Activated CD4-positive, CD25-positive, alpha-beta regulatory T cell treated with anti-CD3 and anti-CD28 coated beads, Interleukin-2, amount 50 U/mL, for 24 hours (primary cell): ENCODE measurements at regions not wholly inside any gene's neighbourhood (a gene's known extent, or its start where the extent isn't known, plus 50 kb on each side); places are given as distances from the start of the nearest gene placed in this dataset.
"Not testable (repeated sequence)": the region's sequence is repeated elsewhere in the genome, so short reads cannot be mapped to it uniquely, and the experiment has no call there.

Experiments used
- ATAC-seq, 2 donors: fragments of 150-1000 bp; cut with Tn5 transposase; one replicate each; pipeline ENCODE4 v1.10.0; 2021; ENCODE audit warnings: mild to moderate bottlenecking in 1 of 2, moderate library complexity in 1 of 2

DNA sequence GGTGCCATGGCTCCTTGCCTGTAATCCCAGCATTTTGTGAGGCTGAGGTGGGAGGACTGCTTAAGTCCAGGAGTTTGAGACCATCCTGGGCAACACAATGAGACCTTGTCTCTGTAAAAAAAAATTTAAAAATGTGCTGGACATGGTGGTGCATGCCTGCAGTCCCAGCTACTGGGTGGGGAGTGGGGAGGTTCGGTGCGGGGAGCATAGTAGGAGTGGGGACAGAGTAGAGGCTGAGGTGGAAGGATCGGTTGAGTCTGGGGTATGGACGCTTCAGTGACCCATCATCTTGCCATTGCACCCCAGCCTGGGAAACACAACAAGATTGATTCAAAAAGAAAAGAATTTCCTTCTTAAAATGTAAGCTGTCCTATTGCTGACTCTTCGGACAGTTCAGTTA is 1490.0 kb upstream of the GBE1 start:
- no peak for ATAC-seq

DNA sequence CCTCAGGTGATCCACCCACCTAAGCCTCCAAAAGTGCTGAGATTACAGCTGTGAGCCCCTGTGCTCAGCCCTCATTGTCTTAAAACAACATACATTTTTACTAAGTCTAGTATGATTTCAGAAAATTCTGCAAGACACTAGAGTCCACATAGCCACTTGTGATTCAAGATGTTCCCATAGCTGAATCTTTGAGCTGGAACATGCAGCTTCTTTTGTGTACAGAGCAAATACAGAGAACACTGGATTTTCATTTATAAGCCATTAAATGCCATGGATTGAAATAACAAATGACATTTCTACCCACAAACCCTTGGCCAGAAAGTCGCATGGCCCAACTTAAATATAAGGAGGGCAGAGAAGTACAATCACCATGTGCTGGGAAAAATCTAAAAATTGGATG is 1489.2 kb upstream of the GBE1 start:
- ATAC-seq: no peak

DNA sequence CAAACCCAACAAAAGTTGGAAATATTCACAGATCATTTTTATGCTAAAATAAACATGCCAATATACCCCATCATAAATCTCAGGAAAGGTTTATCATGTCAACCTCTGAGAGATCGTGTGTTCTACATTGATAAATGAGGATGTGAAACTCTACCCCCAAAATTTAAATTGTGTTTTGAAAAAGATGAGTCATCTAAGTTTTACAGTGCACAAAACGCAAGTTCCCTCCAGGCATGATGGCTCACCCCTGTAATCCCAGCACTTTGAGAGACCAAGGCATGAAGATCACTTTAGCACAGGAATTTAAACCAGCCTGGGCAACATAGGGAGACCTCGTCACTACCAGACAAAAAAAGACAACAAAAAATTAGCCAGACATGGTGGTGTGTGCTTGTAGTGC is 1487.0 kb upstream of the GBE1 start:
- no peak for ATAC-seq

GRCh38 chr3:83235180-83235814 is 1473.9 kb upstream of the GBE1 start:
- ATAC-seq: no peak

GRCh38 chr3:83233715-83234114 is 1472.3 kb upstream of the GBE1 start:
- no peak for ATAC-seq

DNA sequence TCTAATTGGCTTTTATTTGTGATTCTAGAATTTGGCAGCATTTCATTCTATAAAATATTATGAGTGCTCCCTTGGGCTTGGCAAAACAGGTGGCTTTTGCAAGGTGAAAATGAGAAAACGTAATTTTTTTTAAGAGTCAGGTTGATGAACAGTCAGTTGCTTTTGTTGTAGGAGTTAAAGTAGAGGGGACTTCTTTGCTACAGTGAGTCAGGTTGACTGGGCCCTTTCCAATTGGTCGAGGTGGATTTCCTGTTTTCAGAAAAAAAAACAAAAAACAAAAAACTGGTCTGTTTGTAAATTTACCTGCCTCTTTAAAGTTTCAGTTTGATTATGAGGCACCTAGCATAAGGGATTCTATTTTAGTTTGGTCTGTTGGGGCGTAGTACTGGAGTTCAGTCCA is 1469.4 kb upstream of the GBE1 start:
- no peak for ATAC-seq

GRCh38 chr3:83230376-83230775 is 1468.9 kb upstream of the GBE1 start:
- no peak for ATAC-seq

- ATAC-seq: no peak
Observed at GRCh38 chr3:83226751-83227150, 1465.3 kb upstream of the GBE1 start.

- ATAC-seq: no peak
Observed at GRCh38 chr3:83224101-83224868, 1462.8 kb upstream of the GBE1 start.

- no peak for ATAC-seq
Observed at GRCh38 chr3:83218383-83219200, 1457.1 kb upstream of the GBE1 start.

GRCh38 chr3:83217595-83218118 is 1456.2 kb upstream of the GBE1 start:
- ATAC-seq: not testable (repeated sequence)

DNA sequence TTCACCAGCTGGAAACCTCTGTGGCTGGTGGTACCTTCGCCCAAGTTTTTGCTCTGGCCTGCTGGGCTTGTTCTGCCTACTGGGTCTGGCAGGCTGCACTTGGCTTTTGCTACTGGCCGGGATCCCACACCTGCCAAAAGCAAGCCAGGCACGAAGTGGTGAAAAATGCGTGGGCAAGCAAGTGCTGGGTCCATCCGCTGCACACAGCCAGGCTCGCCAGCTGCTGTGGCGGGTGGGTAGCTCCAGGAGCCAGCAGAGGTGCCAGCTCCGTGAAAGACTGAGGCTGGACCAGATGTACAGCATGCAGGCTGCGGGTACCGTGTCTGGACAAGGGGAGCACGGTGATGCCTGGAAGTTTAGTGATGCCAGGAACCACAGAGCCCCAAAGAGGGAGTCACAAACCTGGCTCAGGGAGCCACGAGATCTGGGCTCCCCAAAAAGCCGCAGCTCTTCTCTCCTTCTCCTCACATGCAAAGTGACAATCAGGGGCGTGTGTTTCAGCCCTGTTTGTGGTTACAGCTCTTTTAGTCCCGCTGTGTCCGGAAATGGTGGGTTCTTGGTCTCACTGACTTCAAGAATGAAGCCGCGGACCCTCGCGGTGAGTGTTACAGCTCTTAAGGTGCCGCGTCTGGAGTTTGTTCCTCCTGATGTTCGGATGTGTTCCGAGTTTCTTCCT is 1455.6 kb upstream of the GBE1 start:
- no peak for ATAC-seq

GRCh38 chr3:83195243-83195642 is 1433.8 kb upstream of the GBE1 start:
- ATAC-seq: no peak

- no peak for ATAC-seq
Observed at GRCh38 chr3:83193526-83193925, 1432.1 kb upstream of the GBE1 start.

GRCh38 chr3:83189634-83190033 is 1428.2 kb upstream of the GBE1 start:
- ATAC-seq: no peak

GRCh38 chr3:83169473-83169872 is 1408.0 kb upstream of the GBE1 start:
- no peak for ATAC-seq

DNA sequence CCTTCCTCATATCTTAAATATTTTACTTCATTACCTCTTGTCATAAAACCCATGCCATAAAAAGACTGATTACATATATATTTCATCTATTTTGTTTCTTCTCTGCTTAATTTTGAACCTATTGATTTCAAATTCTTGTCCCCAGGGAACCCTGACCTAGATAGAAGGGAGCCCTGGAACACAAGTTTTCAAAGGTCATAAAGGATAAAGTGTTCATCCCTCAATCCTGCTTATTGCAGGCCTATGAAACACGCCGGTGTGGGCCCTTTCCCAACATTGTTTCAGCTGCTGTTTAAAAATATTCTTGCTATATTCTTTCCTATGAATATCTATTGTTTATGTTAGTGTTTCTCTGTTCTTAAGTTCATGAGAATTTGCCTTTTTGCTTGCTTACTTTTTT is 1389.5 kb upstream of the GBE1 start:
- no peak for ATAC-seq

GRCh38 chr3:83140983-83141382 is 1379.5 kb upstream of the GBE1 start:
- no peak for ATAC-seq

- no peak for ATAC-seq
Observed at GRCh38 chr3:83131236-83131635, 1369.8 kb upstream of the GBE1 start.

DNA sequence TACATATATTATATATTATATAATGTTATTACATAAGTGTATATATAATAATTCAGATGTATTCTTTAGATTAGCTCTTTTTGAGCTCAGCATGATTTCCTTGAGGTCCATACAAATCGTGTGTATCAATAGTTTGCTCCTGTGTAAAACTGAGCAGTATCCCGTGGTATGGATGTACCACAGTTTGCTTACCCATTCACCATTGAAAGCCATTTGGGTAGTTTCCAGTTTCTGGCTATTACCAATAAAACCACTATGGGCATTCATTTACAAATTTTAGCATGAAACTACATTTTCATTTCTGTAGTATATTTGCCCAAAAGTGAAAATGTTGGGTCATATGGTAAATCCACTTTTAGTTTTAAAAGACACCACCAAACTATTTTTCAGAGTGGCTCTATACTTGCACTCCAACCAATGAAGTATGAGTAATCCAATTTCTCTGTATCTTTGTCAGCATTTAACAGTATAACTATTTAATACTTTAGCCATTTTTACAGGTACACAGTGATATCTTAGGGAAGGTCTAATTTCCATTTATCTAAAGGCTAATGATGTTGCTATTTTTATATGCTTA is 1361.4 kb upstream of the GBE1 start:
- no peak for ATAC-seq

- ATAC-seq: no peak
Observed at GRCh38 chr3:83093222-83093572, 1331.8 kb upstream of the GBE1 start.

- ATAC-seq: no peak
Observed at GRCh38 chr3:83092521-83093221, 1331.2 kb upstream of the GBE1 start.
